PC-3 (cell line): ENCODE measurements at regions not wholly inside any gene's neighbourhood (a gene's known extent, or its start where the extent isn't known, plus 50 kb on each side); places are given as distances from the start of the nearest gene placed in this dataset.

Experiments
- EZH2phosphoT487 ChIP-seq: fragments of 300-600 bp; sonication (generic); IDR thresholded peaks from 2 replicates; pipeline ENCODE4 v1.6.1; 2018; ENCODE audit warnings: mild to moderate bottlenecking, antibody characterized with exemption, low read length, borderline replicate concordance
- TF ChIP-seq, protein P1 (sequence below): fragments of 300-600 bp; sonication (generic); conservative IDR thresholded peaks from 2 replicates; pipeline ENCODE4 v1.5.1; 2017; ENCODE audit warnings: antibody characterized with exemption, low read depth, mild to moderate bottlenecking, low read length

DNA sequence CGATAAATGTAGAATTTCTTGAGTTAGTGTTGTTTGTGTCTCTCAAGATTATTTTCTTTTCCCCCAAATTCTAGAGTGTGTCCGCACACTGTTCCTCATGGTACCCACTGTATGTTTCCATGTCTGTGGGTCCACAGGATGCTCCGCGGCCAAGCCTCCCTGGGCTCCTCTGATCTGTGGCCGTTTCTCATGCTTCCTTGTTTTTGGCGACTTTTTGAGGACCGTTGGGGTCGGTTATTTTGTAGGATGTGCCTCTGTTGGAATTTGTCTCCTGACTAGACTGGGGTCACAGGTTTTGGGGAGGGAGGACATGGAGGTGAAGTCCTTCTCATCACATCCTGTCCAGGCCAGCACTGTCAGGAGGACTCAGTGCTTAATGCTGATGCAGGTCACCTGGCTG lies 140.0 kb downstream of the LAT start:
- TF ChIP-seq, protein P1, sequence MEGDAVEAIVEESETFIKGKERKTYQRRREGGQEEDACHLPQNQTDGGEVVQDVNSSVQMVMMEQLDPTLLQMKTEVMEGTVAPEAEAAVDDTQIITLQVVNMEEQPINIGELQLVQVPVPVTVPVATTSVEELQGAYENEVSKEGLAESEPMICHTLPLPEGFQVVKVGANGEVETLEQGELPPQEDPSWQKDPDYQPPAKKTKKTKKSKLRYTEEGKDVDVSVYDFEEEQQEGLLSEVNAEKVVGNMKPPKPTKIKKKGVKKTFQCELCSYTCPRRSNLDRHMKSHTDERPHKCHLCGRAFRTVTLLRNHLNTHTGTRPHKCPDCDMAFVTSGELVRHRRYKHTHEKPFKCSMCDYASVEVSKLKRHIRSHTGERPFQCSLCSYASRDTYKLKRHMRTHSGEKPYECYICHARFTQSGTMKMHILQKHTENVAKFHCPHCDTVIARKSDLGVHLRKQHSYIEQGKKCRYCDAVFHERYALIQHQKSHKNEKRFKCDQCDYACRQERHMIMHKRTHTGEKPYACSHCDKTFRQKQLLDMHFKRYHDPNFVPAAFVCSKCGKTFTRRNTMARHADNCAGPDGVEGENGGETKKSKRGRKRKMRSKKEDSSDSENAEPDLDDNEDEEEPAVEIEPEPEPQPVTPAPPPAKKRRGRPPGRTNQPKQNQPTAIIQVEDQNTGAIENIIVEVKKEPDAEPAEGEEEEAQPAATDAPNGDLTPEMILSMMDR, result no peak
- TF ChIP-seq EZH2phosphoT487, result no peak
